ENCODE measurements at regions not wholly inside any gene's neighbourhood (a gene's known extent, or its start where the extent isn't known, plus 50 kb on each side); places are given as distances from the start of the nearest gene placed in this dataset.

GRCh38 chr14:97638864-97639263, 841.7 kb downstream of the VRK1 start:
- Histone ChIP-seq H3K4me3 (ENCODE audit: low read depth, low read length) (no peak overlapping the region), H3K9me3 (ENCODE audit: control insufficient read depth, insufficient read depth, low read length) (peaks cover 34% of the 10 kb centered on the region), H3K27me3 (ENCODE audit: control insufficient read depth, insufficient read depth, low read length) (no peaks in the 10 kb centered on the region), H3K27ac (ENCODE audit: low read depth, low read length) (no peak overlapping the region)
- DNase-seq (ENCODE audit: low read depth, low spot score): no peak
- CTCF ChIA-PET: no interaction called here
- no peak for TF ChIP-seq CTCF (IDR thresholded peaks at IDR 0.05; ENCODE audit: low read depth, low read length)
- POLR2A ChIA-PET: no interaction called here

GRCh38 chr14:97640031-97640430, 842.8 kb downstream of the VRK1 start:
- H3K4me3 ChIP-seq (ENCODE audit: low read depth, low read length): no peak overlapping the region
- POLR2A ChIA-PET: no interaction called here
- H3K9me3 ChIP-seq (ENCODE audit: control insufficient read depth, insufficient read depth, low read length): peaks cover 37% of the 10 kb centered on the region
- DNase-seq (ENCODE audit: low read depth, low spot score): no peak
- H3K27me3 ChIP-seq (ENCODE audit: control insufficient read depth, insufficient read depth, low read length): no peaks in the 10 kb centered on the region
- CTCF ChIA-PET: no interaction called here
- TF ChIP-seq CTCF (IDR thresholded peaks at IDR 0.05; ENCODE audit: low read depth, low read length): no peak
- no peak overlapping the region for H3K27ac ChIP-seq (ENCODE audit: low read depth, low read length)

- POLR2A ChIA-PET: no interaction called here
- Histone ChIP-seq H3K27ac (ENCODE audit: low read depth, low read length) (no peak overlapping the region), H3K4me3 (ENCODE audit: low read depth, low read length) (no peak overlapping the region), H3K9me3 (ENCODE audit: control insufficient read depth, insufficient read depth, low read length) (peaks cover 28% of the 10 kb centered on the region), H3K27me3 (ENCODE audit: control insufficient read depth, insufficient read depth, low read length) (no peaks in the 10 kb centered on the region)
- TF ChIP-seq CTCF (IDR thresholded peaks at IDR 0.05; ENCODE audit: low read depth, low read length): no peak
- CTCF ChIA-PET: no interaction called here
- no peak for DNase-seq (ENCODE audit: low read depth, low spot score)
Observed at GRCh38 chr14:97641827-97642226, 844.6 kb downstream of the VRK1 start.

GRCh38 chr14:97642631-97643030, 845.4 kb downstream of the VRK1 start:
- Histone ChIP-seq H3K4me3 (ENCODE audit: low read depth, low read length) (no peak overlapping the region), H3K27ac (ENCODE audit: low read depth, low read length) (no peak overlapping the region), H3K9me3 (ENCODE audit: control insufficient read depth, insufficient read depth, low read length) (peaks cover 25% of the 10 kb centered on the region), H3K27me3 (ENCODE audit: control insufficient read depth, insufficient read depth, low read length) (no peaks in the 10 kb centered on the region)
- TF ChIP-seq CTCF (IDR thresholded peaks at IDR 0.05; ENCODE audit: low read depth, low read length): no peak
- no peak for DNase-seq (ENCODE audit: low read depth, low spot score)
- ChIA-PET POLR2A (no interaction called here), CTCF (no interaction called here)

GRCh38 chr14:97644365-97644764, 847.2 kb downstream of the VRK1 start:
- ChIA-PET CTCF (no interaction called here), POLR2A (no interaction called here)
- no peak for DNase-seq (ENCODE audit: low read depth, low spot score)
- Histone ChIP-seq H3K27ac (ENCODE audit: low read depth, low read length) (no peak overlapping the region), H3K27me3 (ENCODE audit: control insufficient read depth, insufficient read depth, low read length) (no peaks in the 10 kb centered on the region), H3K4me3 (ENCODE audit: low read depth, low read length) (no peak overlapping the region), H3K9me3 (ENCODE audit: control insufficient read depth, insufficient read depth, low read length) (peaks cover 22% of the 10 kb centered on the region)
- no peak for TF ChIP-seq CTCF (IDR thresholded peaks at IDR 0.05; ENCODE audit: low read depth, low read length)

All from AG04450 (cell line).